T follicular helper cell (primary cell): ENCODE measurements at regions not wholly inside any gene's neighbourhood (a gene's known extent, or its start where the extent isn't known, plus 50 kb on each side); places are given as distances from the start of the nearest gene placed in this dataset.

Experiments
- DNase-seq: peaks from one replicate; pipeline ENCODE4 v3.0.0-alpha.2; 2020; ENCODE audit warnings: low read depth

DNA sequence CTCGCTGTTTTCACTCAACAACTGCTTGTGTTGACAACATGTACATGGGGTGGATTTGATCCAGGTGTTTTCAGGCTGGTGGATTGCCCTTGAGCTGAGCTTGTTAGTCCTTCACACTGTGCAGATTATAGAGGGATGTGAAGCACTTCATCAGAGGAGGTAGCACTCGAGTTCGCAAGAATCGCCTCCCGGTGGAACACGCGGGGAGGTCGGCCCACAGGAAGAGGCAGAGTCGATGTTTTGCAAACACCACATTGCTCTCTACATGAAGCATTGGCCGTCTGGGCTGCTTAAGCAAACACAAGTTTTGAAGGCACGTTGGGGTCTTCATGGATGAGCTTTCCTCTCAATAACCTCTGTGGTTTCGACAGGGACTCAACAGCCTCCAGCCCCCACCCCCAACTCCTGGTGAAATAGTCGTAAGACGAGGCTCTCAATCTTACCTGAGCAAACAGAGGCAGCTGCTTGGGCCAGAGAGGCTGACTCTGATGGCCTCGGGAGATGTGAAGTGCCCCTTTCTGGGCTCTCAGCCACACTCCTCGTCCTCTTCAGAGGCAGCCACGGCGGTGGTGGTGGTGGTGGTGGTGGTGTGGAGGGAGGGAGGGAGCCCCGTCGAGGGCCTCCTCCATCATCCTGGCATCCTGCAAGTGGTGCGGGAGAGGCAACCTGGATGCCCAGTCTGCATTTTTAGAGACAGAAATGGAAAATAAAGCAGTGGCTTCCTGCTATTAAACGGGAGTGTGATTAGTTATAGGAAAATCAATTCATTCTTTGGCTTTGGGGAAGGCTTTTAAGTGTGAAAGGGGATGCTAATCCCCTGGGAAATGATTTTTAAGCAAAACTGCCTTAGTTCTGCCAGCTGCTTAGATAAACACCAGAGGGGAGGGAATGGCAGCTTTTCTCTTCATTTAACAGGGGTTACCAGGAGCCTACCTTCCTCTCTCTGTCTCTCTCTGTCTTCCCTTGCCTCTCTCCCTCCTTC lies 552.5 kb upstream of the EEF2KMT start:
- no peak for DNase-seq

DNA sequence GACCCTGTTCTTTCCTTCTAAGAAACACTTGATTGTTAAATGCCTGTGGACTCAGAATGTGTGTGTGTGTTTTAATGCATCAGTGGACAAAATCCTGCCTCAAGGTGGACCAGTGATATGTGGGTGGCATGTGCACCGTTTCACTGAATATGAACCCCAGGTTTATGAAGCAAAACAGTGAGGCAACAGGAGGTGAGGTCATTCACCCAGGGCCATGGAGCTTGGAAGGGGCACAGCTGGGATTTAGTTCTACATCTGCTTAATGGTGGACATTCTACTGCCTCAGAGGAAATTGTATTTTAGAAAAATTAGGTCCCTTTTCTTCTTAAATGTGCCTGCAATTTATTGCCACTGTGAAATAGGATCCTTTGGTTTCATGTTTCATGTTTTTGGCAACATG lies 549.5 kb upstream of the EEF2KMT start:
- no peak for DNase-seq

DNA sequence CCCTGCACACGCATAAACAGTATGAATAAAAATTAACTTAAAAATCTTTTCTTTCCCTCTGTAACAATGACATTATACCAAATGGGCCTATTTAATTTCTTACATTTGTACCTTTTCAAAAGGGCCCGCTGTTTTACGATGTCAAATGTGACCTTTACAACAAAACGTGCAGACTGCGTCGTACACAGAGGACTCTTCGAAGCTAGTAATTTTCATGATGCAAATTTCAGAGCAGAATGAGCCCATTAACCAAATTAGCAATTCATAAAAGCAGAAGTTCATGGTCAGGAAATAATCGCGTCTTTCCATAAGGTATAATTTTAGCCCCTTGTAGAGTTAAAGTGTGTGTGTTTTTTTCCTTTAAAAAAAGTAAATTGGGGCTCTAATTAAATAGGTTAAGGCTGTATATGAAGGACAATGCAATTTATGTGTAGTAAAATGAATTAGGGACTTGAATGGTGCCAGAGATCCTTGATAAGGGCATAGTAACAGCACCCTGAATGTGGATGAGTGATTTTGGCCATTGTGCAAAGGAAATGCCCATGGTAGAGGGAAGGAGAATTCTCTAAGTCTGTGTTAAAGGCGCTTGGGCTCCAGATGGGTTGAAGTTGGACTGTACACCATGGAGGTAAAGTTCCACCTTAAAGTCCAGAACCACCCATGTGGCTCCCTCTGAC lies 546.4 kb upstream of the EEF2KMT start:
- DNase-seq: no peak

DNA sequence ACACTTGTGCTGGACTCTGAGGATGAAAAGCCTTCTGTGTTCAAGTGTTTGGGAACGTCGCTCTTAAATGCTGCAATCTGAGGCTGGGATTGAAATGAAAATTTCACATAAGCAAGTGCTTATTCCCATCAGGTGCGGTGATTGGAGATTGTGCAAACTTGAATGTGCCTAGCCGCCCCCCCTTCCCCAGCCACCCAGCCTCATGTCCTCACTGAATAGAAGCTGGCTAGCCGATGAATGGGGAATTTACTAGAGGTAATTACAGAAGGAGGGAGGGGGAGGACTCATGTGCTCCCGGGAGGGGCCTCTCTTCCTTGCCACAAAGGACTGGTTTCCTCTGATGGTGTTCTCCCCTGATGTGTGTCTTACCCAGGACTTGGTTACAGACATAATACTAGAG lies 544.8 kb upstream of the EEF2KMT start:
- no peak for DNase-seq

DNA sequence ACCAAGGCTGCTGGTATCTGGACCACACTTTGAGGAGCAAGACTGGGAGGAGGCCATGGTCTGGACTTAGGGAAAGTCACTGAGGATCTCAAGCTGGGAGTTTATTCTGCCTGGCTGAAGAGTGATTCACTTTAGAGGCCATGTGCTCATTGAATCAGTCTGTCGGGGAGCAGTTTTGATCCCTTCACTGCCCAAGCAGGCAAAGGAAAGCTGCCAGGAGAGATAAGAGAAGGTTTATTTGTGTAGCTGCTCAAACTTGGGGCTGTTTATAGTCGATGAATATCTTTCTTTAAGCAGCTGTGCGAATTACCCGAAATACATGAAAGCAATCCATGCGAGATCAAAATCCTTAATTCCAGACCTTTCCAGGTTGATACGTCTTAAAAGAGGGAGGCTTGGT lies 544.4 kb upstream of the EEF2KMT start:
- DNase-seq: no peak

DNA sequence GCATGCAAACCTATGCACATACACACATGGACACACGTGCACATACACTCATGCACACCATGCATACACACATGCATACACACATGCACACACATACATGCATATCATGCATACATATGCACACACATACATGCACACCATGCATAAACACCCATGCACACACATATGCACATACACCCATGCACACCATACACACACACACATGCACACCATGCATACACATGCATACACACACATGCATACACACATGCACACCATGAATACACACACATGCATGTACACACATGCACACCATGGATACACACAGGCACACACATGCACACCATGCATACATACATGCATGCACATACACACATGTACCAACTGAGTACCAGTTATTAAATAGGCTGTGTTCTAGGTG lies 543.3 kb upstream of the EEF2KMT start:
- DNase-seq: no peak

DNA sequence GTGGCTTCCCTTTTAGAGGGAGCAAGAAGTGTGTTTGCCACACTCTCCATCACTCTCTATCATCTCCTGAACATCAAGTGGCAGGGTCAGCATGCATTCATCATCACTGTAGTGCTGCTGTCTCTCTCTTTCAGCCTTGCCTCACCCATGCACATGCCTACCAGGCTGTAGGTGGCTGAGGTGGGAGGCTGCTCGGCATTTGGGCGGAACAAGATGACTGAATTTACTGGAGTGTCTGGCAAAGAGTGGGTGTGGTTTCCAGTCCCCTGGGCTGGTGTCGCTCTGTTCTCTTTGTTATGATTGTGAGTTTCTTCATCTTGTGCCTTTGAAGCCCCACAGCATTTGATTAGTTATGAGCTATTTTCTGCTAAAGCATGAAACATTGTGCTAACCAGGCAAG lies 541.9 kb upstream of the EEF2KMT start:
- DNase-seq: no peak

DNA sequence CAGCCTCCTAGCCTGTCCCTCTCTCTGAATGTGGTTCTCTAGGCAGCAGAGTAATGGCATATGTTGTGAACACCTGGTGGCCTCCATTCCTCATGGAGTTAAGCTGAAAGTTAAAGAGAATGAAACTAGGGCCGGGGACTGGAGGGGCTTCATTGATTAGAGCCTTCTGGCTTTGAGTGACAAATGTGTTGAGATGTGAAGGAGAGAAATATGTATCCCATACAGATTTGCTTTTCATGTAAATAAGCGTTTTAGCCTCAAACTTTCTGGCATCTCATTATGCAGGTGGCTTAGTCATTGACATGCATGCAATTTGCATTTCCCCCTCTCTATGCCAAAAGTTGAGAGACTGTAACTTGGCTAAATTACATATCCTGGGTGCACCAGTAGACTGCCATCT lies 537.7 kb upstream of the EEF2KMT start:
- no peak for DNase-seq

DNA sequence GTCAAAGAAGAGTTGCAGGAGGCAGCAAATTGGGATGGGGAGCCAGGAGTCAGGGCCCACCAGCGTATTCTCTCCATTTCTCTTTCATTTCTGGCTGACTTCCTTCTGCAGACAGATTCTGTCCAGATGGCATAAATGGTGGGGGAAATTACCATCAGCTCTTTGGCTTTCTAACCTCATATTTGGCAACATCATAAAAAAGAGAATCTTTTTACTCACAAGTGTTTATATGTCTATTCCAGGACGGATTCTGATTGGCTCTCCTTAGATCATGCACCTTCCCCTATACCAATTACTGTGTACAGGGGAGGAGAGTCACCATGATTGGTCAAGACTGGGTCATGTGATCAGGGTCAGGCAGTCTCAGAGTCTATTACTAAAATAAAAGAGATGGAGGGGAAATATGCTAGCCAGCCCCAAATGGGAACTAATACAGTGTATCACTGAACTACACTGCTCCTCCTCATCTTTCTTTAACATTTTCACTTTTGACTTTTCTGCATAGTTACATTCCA lies 537.1 kb upstream of the EEF2KMT start:
- no peak for DNase-seq

DNA sequence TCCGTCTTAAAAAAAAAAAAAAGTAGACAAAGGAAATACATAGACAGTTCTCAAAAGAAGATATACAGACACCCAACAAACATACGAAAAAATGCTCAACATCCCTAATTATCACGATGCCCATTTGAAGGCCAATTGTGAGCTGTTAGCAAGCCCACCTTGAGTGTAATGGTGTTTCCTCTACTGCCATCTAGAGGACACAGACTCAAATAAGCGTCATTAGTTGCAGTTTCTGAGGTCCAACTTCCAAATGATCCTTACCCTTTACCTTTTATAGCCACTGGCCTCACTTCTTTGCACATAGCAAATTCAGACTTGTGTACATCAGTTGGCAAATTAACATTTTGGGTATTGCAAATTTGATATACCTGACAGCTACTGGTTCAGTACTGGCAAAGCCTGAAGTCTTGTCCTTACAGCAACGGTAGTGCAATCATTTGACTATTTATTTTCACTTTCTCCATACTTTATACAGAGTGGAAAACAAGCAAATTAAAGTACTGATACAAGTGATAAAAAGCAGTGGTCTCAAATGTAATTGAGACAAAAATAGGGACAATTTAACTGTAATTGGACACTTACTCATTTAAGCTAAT lies 536.3 kb upstream of the EEF2KMT start:
- no peak for DNase-seq

DNA sequence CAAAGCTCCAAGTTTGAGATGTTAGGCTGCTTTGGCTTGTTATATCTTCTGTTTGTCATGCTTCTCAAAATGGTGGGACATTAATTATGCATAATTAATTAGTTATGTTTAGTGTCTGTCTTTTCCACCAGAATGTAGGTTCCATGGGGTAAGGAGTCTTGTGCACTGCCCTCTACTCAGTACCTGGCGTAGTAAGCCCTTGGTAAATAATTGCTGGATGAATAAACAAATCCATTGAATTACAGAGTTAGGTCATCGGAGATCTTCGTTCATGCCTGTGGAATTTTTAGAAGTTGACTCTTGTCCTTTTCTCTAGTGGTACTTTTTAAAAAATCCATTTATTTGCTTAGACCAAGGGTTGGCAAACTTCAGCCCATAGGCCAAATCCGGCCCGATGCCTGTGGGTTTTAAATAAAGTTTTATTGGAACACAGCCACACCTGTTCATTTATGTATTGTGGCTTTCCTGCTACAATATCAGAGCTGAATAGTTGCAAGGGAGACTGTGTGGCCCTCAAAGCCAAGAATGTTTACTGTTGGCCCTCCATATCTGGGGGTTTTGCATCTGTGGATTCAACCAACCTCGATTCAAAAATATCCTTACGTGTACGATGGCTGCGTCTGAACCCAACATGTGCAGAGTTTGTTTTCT lies 524.8 kb upstream of the EEF2KMT start:
- DNase-seq: no peak

DNA sequence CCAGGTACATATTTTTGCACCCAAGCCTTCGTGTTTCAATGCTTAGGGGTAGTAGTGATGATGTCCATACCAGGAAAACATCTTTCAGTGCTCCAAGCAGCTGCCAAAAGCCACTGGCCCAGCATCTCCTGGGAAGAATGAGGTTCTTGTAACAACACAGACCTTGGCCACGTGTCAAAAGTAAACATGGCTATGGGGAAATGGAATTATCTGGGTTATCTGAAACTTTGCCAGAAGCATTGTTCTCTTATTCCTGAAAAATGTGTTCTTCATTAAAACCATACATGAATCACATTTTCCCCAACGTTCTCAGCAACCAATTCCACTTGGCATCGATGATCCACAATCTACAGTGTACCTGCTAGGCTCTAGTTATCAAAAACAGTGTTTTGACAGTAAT lies 524.2 kb upstream of the EEF2KMT start:
- DNase-seq: no peak

DNA sequence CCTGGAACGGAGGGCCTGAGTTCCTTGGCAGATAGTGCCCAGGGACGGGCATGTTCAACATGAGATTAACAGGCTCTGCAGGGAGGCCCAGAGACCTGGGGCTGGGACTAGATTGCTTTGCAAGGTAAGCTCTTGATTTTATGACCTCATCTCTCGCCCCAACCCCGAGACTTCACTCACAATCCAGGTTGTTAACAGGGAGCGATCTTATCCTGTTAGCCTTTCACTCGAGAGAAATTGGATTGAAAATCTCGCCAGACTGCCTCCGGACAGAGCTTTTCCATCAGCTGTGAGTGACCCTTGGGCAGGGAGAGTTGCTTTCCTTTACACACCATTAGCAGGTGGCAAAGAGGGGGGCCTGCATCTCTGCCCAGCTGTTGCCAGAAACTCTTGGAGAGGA lies 521.7 kb upstream of the EEF2KMT start:
- DNase-seq: no peak

DNA sequence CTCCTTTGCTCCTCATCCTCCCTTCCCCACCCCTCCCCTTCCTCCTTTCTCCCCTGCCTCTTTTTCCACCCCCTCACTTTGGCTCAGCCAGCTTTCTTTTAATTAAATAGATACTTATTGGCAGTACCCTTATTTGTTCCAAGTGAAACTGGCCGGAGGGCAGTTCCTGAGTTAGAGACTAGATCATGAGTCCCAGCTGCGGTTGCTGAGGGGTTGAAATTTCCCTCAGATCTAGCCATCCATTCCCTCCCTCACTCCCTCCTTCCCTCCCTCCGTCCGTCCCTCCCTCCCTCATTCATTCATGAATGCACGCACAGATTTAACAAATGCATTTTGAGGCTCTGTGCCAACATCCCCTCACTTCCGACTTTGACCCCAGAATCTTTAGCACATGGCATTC lies 519.2 kb upstream of the EEF2KMT start:
- DNase-seq: no peak

DNA sequence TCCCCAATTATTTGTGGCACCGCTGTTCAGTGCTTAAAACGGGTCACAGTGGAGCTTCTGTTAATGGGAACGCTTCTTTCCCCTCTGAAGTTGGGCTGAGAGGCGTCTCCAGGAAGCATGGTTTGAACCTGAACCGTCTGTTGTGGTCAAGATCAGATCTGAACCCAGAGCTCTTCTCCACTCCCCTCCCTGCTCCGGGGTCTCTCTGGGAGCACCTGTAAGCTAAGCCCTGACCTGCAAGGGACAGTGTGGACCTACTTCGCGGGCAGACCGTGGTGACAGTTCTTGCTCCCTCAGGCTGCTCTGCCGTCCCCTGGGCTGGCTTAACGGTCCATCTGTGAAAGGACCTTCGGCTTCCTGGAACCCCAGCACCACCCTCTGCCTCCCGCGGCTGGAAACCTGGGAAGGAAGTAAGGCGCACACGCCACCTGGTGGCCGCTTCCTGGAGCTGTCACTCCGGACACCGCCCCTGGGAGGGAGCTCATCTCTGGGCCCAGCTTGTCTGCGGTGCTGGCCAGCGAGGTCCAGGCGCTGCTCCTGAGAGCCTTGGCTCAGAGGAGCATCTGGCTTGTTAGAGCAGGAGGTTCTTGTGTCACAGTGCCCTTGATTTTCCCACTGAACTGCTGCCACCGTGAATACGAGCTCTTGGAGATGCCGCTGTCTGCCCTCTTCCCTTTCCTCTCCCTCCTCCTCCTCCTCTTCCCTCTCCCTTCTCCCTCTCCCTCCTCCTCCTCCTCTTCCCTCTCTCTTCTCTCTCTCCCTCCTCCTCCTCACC lies 518.5 kb upstream of the EEF2KMT start:
- DNase-seq: no peak

DNA sequence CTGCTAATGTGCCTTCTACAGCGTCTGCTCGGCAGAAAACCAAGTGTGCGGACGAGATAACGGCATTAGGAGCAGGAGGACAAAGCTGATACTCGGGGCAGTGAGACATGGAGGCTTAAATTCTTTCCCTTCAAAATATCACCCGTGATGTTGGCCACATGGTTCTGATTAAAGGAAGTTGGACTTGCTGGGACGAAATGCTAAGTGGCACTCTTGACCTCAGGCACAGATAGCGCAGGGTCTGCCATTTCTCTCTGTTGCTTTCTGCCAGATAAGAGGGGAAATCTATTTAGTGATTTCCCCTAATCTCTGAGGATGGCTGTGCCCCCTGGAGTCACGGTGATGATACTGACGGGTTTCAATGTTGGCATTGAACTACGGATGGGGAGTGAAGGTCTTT lies 509.6 kb upstream of the EEF2KMT start:
- DNase-seq: no peak

DNA sequence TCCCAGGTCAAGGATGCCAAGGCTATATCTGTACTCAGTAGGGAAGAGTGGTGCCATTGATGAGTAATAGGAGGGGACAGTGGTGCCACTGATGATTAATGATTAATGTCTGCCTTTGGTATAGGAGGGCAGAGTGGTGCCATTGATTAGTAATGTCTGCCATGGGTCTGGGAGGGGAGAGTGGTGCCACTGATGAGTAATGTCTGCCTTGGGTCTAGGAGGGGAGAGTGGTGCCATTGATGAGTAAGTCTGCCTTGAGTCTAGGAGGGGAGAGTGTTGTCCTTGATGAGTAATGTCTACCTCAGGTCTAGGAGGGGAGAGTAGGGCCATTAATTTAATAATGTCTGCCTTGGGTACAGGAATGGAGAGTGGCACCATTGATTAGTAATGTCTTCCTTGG lies 507.8 kb upstream of the EEF2KMT start:
- DNase-seq: no peak

DNA sequence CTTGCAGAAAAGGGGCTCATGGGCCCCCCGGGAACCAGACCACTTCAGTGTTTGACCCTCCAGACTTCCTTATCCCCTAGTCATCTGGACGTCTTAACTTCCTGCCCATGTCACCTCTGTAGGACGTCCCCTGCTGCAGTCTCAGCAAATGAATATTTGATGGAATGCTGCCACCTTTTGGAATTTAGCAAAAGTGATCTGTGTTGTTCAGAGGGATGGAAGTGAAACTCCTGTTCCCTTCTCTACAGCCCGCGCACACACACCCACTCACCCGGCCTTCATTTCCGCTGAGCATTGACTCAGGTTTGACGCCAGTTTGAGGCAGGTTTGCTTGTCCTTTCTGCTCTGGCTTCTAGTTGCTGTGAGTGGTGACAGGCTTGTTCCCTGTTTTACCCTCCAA lies 507.2 kb upstream of the EEF2KMT start:
- no peak for DNase-seq

DNA sequence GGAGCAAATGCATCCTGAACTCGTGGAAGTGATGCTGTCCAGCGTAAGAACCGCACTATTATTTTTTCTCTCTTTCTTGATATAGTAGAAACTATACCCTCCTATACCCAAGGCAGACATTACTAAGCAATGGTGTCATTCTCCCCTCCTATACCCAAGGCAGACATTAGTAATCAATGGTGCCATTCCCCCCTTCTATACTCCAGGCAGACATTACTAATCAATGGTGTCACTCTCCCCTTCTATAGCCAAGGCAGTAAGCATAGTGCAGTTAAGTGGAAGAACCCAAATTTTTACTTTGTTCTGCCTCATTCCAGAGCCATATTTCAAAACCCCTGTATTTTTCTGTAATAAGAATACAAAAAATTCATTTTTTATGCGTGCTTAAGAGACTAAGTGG lies 506.2 kb upstream of the EEF2KMT start:
- no peak for DNase-seq

DNA sequence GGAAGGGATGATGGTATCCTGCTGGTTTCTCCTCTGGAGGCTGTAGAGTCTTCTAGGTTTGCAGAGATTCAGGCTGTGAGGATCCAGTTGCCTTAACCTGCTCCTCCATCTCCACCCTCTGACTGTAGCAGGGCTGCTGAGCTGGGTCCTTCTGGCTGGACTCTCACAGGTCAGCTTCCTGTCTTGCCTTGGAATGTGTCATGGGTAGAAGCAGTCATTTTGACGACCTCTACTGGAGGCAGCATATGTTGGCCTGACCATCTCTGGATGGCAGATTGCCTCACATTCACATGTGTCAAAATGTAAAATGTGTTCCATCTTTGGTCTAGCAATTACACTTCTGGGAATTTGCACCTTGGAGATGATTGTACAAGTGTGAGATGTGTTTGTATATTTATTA lies 504.4 kb upstream of the EEF2KMT start:
- no peak for DNase-seq

DNA sequence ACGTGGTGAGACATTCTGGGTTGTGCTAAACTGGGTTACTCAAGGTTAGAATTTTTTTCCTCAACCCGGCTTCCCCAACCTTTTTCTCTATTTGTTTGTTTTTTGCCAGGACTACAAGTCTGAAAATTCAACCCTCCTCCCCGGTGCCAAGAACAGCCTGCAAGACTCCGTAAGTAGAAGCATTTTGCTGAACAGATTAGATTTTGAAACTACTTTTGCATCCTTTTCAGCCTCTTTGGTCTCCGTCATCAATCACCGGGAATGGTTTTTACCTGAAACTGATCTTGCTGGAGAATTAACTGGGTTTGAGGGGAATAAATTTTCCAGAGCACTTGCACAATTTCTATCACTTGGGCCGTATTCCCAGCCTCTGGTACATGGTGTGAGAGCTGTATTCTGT lies 501.2 kb upstream of the EEF2KMT start:
- no peak for DNase-seq

DNA sequence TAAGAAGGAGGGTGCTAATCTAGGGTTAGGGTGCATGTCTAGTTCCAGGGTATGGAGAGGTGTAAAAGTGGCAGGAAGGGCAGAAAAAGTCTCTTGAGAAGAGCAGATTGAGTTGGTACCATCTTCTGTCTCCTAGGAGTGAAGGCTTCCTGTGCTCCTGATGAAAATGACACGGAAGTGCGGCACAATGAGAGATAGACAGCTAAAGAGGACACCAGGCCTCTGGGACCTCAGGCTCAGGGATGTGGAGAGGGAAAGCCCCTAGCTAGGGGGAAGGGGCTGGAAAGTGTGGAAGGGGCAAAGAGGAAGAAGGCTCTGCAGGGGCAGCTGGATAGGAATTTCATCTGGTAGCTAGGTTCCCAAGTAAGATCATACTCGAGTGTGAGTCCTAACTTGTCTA lies 498.3 kb upstream of the EEF2KMT start:
- no peak for DNase-seq
